A549 (cell line): ENCODE measurements at regions not wholly inside any gene's neighbourhood (a gene's known extent, or its start where the extent isn't known, plus 50 kb on each side); places are given as distances from the start of the nearest gene placed in this dataset.

Experiments
- ATAC-seq, 2 experiments: fragments of 200-7000 bp in 1 of 2; fragments of >200 bp in 1 of 2; cut with Nextera tagmentation in 1 of 2; cut with Tn5 transposase in 1 of 2; 3 replicates each; pipeline versions ENCODE4 v1.8.0 to v1.9.1; 2018 to 2020; ENCODE audit warnings: mild to moderate bottlenecking in 1 of 2, moderate library complexity in 1 of 2
- CTCF ChIA-PET: fragments of 300-600 bp; sonication (Branson Sonifier 250); formaldehyde crosslinking; extraction: SDS; loops from one replicate; lab custom pipeline; 2021; ENCODE audit warnings: antibody characterized with exemption, inconsistent platforms; lab: Yijun Ruan, JAX
- POLR2A ChIA-PET: fragments of 350-600 bp; formaldehyde crosslinking; extraction: SDS; loops from one replicate; lab custom pipeline; 2021; ENCODE audit warnings: antibody characterized with exemption, inconsistent platforms; lab: Yijun Ruan, JAX
- DNase-seq, 2 experiments: peaks; one replicate each; pipeline versions ENCODE4 v3.0.0 to v3.0.0-alpha.2; 2011 to 2016; ENCODE audit warnings: low read depth in 1 of 2, low spot score in 1 of 2
- FAIRE-seq: peaks from 2 replicates; lab custom pipeline; 2011; peaks lifted over from hg19 to GRCh38; lab: Jason Lieb, UNC
- H3K27ac ChIP-seq, 2 experiments: fragments of >200 bp; sonication (Bioruptor Twin); formaldehyde crosslinking; 3 replicates each; pipeline ENCODE4 v1.5.1; 2016 to 2017
- H3K4me1 ChIP-seq: fragments of >200 bp; sonication (Bioruptor Twin); formaldehyde crosslinking; 3 replicates; pipeline ENCODE4 v1.6.1; 2016
- H3K4me2 ChIP-seq: fragments of >200 bp; sonication (Bioruptor Twin); formaldehyde crosslinking; 3 replicates; pipeline ENCODE4 v1.6.1; 2016
- H3K4me3 ChIP-seq: fragments of >200 bp; sonication (Bioruptor Twin); formaldehyde crosslinking; 3 replicates; pipeline ENCODE4 v1.5.1; 2016
- H3K9me3 ChIP-seq: fragments of >200 bp; sonication (Bioruptor Twin); formaldehyde crosslinking; 3 replicates; pipeline ENCODE4 v1.6.1; 2016
- CBX2 ChIP-seq: fragments of 200-600 bp; sonication (generic); IDR thresholded peaks from 2 replicates; pipeline ENCODE4 v1.6.1; 2016; ENCODE audit warnings: low read depth, mild to moderate bottlenecking, borderline replicate concordance
- CHD4 ChIP-seq: fragments of 200-600 bp; sonication (generic); IDR thresholded peaks from 2 replicates; pipeline ENCODE4 v1.6.1; 2016; ENCODE audit warnings: antibody characterized with exemption, mild to moderate bottlenecking, borderline replicate concordance
- EP300 ChIP-seq, 2 experiments: fragments of >200 bp; sonication (Bioruptor Twin); formaldehyde crosslinking; IDR thresholded peaks; 2 replicates in 1 of 2; 3 replicates in 1 of 2; pipeline ENCODE4 v1.6.1; 2016 to 2017
- ESRRA ChIP-seq: fragments of 150-350 bp; IDR thresholded peaks from 2 replicates; pipeline ENCODE4 v1.6.1; 2014; ENCODE audit warnings: mild to moderate bottlenecking, low read length, borderline replicate concordance
- HDAC2 ChIP-seq: fragments of 200-600 bp; sonication (generic); IDR thresholded peaks from 2 replicates; pipeline ENCODE4 v1.6.1; 2016
- HMGXB4 ChIP-seq: fragments of 250-450 bp; sonication (Bioruptor Pico); IDR thresholded peaks from 2 replicates; pipeline ENCODE4 v1.5.0; 2021; ENCODE audit warnings: mild to moderate bottlenecking, moderate library complexity, borderline replicate concordance
- JUN ChIP-seq, 2 experiments: fragments of >200 bp; sonication (Bioruptor Twin); formaldehyde crosslinking; IDR thresholded peaks; 2 replicates in 1 of 2; 3 replicates in 1 of 2; pipeline ENCODE4 v1.6.1; 2016 to 2017
- JUNB ChIP-seq: fragments of >200 bp; sonication (Bioruptor Twin); formaldehyde crosslinking; IDR thresholded peaks from 2 replicates; pipeline ENCODE4 v1.6.1; 2016
- KDM5A ChIP-seq: fragments of 200-600 bp; sonication (generic); IDR thresholded peaks from 2 replicates; pipeline ENCODE4 v1.6.1; 2016; ENCODE audit warnings: antibody characterized with exemption, mild to moderate bottlenecking
- MYC ChIP-seq: IDR thresholded peaks from 2 replicates; pipeline ENCODE4 v1.6.1; 2012; ENCODE audit warnings: mild to moderate bottlenecking, inconsistent platforms, low read length, improper control_type of control experiment, borderline replicate concordance
- PBX3 ChIP-seq: IDR thresholded peaks from 2 replicates; pipeline ENCODE4 v1.6.1; 2012
- POLR2A ChIP-seq: IDR thresholded peaks from 2 replicates; pipeline ENCODE4 v1.6.1; 2012; ENCODE audit warnings: mild to moderate bottlenecking, low read length
- POLR2AphosphoS2 ChIP-seq: conservative IDR thresholded peaks from 2 replicates; pipeline ENCODE4 v1.6.1; 2012; ENCODE audit warnings: low read length, improper control_type of control experiment, inconsistent platforms
- RAD21 ChIP-seq, 2 experiments: fragments of >200 bp in 1 of 2; sonication (Bioruptor Twin) in 1 of 2; formaldehyde crosslinking in 1 of 2; IDR thresholded peaks in 1 of 2; conservative IDR thresholded peaks in 1 of 2; 2 replicates in 1 of 2; 3 replicates in 1 of 2; pipeline ENCODE4 v1.6.1; 2012 to 2018; ENCODE audit warnings: inconsistent platforms in 1 of 2
- RARB ChIP-seq: fragments of 250-450 bp; sonication (Bioruptor Pico); IDR thresholded peaks from 2 replicates; pipeline ENCODE4 v1.8.0; 2021; ENCODE audit warnings: mild to moderate bottlenecking, moderate library complexity
- RCOR1 ChIP-seq: fragments of 150-350 bp; IDR thresholded peaks from 2 replicates; pipeline ENCODE4 v1.6.1; 2014; ENCODE audit warnings: antibody characterized with exemption, low read length, low read depth
- SMC3 ChIP-seq: fragments of >200 bp; sonication (Bioruptor Twin); formaldehyde crosslinking; IDR thresholded peaks from 3 replicates; pipeline ENCODE4 v1.6.1; 2018; ENCODE audit warnings: inconsistent platforms
- TFCP2L1 ChIP-seq: fragments of 250-450 bp; sonication (Bioruptor Pico); IDR thresholded peaks from 2 replicates; pipeline ENCODE4 v1.5.0; 2021; ENCODE audit warnings: mild to moderate bottlenecking
- TP53 ChIP-seq: fragments of 250-450 bp; sonication (Bioruptor Pico); IDR thresholded peaks from 2 replicates; pipeline ENCODE4 v1.5.0; 2021; ENCODE audit warnings: mild to moderate bottlenecking, moderate library complexity
- ZNF302 ChIP-seq: fragments of 250-450 bp; sonication (Bioruptor Pico); IDR thresholded peaks from 2 replicates; pipeline ENCODE4 v1.9.0; 2021; ENCODE audit warnings: inconsistent platforms, mild to moderate bottlenecking, moderate library complexity
- ZSCAN20 ChIP-seq: fragments of 250-450 bp; sonication (Bioruptor Pico); IDR thresholded peaks from 2 replicates; pipeline ENCODE4 v1.8.0; 2022; ENCODE audit warnings: mild to moderate bottlenecking, moderate library complexity
- WGBS: methylation state at CpG from one replicate; pipeline ENCODE4 v1.1.6; 2017; ENCODE audit errors: missing lambda C conversion rate; 5-methylcytosine and 5-hydroxymethylcytosine counted together
- TF ChIP-seq, protein P1 (sequence below): fragments of 250-450 bp; sonication (Bioruptor Pico); IDR thresholded peaks from 2 replicates; pipeline ENCODE4 v1.5.0; 2020; ENCODE audit warnings: low read depth, mild to moderate bottlenecking, moderate library complexity
- TF ChIP-seq, protein P2 (sequence below): IDR thresholded peaks from 2 replicates; pipeline ENCODE4 v1.6.1; 2012
- TF ChIP-seq, protein P3 (sequence below): fragments of >200 bp; sonication (Bioruptor Twin); formaldehyde crosslinking; IDR thresholded peaks from 3 replicates; pipeline ENCODE4 v1.6.1; 2016
- TF ChIP-seq, protein P4 (sequence below): fragments of 150-350 bp; IDR thresholded peaks from 2 replicates; pipeline ENCODE4 v1.6.1; 2014; ENCODE audit warnings: low read depth, mild to moderate bottlenecking, low read length

DNA sequence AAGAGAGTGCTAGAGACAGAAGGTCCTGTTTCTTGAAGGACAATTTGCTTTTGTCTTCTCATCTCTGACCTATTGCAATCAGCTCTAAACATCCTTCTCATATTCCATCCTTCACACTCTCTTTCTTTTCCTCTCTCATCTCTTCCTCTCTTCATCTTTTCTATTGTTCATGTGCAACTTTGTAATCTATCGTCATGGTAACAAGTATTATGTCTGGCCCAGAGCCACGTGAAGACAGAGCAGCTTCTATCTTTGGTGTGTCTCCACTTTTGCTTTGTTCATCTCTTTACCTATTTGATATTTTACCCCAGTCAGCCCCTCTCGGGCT is 104.9 kb upstream of the ABCB5 start:
- H3K4me2 ChIP-seq = no peak overlapping the region
- 5% methylated on average over 3 of the region's 3 CpGs for WGBS
- H3K4me3 ChIP-seq = no peak overlapping the region
- H3K9me3 ChIP-seq = no peaks in the 10 kb centered on the region
- ChIA-PET CTCF (no interaction called here), POLR2A (no interaction called here)
- FAIRE-seq (no peak), ATAC-seq (no peak)
- H3K27ac ChIP-seq = no peak overlapping the region
- H3K4me1 ChIP-seq = no peaks in the 10 kb centered on the region
- TF ChIP-seq KDM5A (no peak), EP300 (IDR thresholded peaks at IDR 0.05) (no peak), ZNF302 (CRISPR knock-in tag) (no peak), HDAC2 (no peak), ZSCAN20 (CRISPR knock-in tag) (no peak), POLR2A (no peak), ESRRA (no peak), HMGXB4 (CRISPR knock-in tag) (no peak)
- TF ChIP-seq, protein P1, sequence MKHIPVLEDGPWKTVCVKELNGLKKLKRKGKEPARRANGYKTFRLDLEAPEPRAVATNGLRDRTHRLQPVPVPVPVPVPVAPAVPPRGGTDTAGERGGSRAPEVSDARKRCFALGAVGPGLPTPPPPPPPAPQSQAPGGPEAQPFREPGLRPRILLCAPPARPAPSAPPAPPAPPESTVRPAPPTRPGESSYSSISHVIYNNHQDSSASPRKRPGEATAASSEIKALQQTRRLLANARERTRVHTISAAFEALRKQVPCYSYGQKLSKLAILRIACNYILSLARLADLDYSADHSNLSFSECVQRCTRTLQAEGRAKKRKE = no peak
- TF ChIP-seq, all 56 proteins: peak for 0
- DNase-seq = no peak

DNA sequence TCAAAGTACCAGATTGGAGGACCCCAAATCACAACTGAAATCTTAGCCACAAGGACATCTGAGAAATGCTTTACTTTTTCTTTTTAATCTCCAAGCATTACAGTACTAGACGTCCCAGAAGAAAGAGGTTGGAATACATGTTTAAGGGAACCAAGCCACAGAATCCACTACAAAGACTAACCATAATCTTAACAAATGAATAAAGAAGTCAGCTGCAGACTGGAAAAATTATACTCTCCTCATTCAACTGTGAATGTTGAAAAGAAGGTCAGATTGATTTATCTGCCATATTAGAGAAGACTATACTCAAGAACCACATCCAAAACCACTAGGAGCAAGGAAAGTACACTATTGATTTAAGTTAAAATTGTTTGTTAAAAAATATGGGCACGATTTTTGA is 102.1 kb upstream of the ABCB5 start:
- Histone ChIP-seq H3K9me3 (no peaks in the 10 kb centered on the region), H3K4me3 (no peak overlapping the region), H3K27ac (no peak overlapping the region), H3K4me1 (no peaks in the 10 kb centered on the region), H3K4me2 (no peak overlapping the region)
- ChIA-PET CTCF (interaction anchor here (0.8 kb wide), 1 partner anchor 85 kb away, joined by 4 read pairs; no protein-coding TSS in a partner anchor), POLR2A (no interaction called here)
- ATAC-seq = no peak
- no peak for FAIRE-seq
- 33% methylated on average over 2 of the region's 2 CpGs for WGBS
- DNase-seq = no peak
- TF ChIP-seq, protein P2, sequence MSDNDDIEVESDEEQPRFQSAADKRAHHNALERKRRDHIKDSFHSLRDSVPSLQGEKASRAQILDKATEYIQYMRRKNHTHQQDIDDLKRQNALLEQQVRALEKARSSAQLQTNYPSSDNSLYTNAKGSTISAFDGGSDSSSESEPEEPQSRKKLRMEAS = no peak

- DNase-seq (no peak), FAIRE-seq (no peak), ATAC-seq (no peak)
- Histone ChIP-seq H3K4me1 (no peaks in the 10 kb centered on the region), H3K4me3 (no peak overlapping the region), H3K9me3 (no peaks in the 10 kb centered on the region), H3K4me2 (no peak overlapping the region), H3K27ac (no peak overlapping the region)
- TF ChIP-seq MYC (no peak), TFCP2L1 (CRISPR knock-in tag) (no peak), PBX3 (no peak), ESRRA (no peak), POLR2AphosphoS2 (no peak)
- TF ChIP-seq, protein P3, sequence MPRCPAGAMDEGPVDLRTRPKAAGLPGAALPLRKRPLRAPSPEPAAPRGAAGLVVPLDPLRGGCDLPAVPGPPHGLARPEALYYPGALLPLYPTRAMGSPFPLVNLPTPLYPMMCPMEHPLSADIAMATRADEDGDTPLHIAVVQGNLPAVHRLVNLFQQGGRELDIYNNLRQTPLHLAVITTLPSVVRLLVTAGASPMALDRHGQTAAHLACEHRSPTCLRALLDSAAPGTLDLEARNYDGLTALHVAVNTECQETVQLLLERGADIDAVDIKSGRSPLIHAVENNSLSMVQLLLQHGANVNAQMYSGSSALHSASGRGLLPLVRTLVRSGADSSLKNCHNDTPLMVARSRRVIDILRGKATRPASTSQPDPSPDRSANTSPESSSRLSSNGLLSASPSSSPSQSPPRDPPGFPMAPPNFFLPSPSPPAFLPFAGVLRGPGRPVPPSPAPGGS = no peak
- CTCF ChIA-PET = interaction anchor here (1.1 kb wide), 1 partner anchor 84 kb away, joined by 3 read pairs; no protein-coding TSS in a partner anchor
- POLR2A ChIA-PET = no interaction called here
Observed at GRCh38 chr7:20513897-20514296, 101.6 kb upstream of the ABCB5 start.

DNA sequence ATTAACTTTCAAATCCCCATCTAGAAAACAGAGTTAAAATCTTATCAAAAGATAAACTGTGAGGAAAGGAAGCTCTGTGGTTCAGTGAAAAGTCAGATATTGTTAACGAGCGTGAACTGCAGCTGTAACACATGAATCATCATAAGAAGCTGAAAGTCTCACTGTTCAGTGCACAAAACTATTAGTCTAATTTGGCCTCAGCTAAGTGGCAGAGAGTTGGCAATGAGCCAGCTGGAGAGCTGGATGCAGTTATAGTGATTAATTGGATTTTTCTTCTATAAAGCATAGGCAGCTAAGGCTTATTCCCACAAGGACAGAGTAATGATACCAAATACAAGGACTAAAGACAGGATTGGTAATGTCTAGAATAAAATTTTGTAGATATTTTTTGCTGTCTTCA is 101.1 kb upstream of the ABCB5 start:
- no peak for ATAC-seq
- no peak for DNase-seq
- WGBS = 35% methylated on average over 2 of the region's 2 CpGs
- no peaks in the 10 kb centered on the region for H3K4me1 ChIP-seq
- CTCF ChIA-PET = interaction anchor here (1.1 kb wide), 1 partner anchor 84 kb away, joined by 3 read pairs; no protein-coding TSS in a partner anchor
- FAIRE-seq = no peak
- no peaks in the 10 kb centered on the region for H3K9me3 ChIP-seq
- POLR2A ChIA-PET = no interaction called here
- H3K4me2 ChIP-seq = no peak overlapping the region
- H3K4me3 ChIP-seq = no peak overlapping the region
- H3K27ac ChIP-seq = no peak overlapping the region
- TF ChIP-seq CHD4 (no peak), CBX2 (no peak), RARB (no peak), RAD21 (conservative IDR thresholded peaks at IDR 0.05 in 1 of 2, IDR thresholded peaks at IDR 0.05 in 1 of 2) (no peak), HDAC2 (no peak), KDM5A (no peak), SMC3 (no peak), TP53 (CRISPR knock-in tag) (no peak), EP300 (IDR thresholded peaks at IDR 0.05) (no peak), RCOR1 (no peak), JUN (IDR thresholded peaks at IDR 0.05) (no peak), JUNB (no peak)
- TF ChIP-seq, protein P1 = no peak
- TF ChIP-seq, protein P2 = no peak
- TF ChIP-seq, protein P4, sequence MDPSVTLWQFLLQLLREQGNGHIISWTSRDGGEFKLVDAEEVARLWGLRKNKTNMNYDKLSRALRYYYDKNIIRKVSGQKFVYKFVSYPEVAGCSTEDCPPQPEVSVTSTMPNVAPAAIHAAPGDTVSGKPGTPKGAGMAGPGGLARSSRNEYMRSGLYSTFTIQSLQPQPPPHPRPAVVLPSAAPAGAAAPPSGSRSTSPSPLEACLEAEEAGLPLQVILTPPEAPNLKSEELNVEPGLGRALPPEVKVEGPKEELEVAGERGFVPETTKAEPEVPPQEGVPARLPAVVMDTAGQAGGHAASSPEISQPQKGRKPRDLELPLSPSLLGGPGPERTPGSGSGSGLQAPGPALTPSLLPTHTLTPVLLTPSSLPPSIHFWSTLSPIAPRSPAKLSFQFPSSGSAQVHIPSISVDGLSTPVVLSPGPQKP = no peak
